ENCODE measurements at regions not wholly inside any gene's neighbourhood (a gene's known extent, or its start where the extent isn't known, plus 50 kb on each side); places are given as distances from the start of the nearest gene placed in this dataset.

DNA sequence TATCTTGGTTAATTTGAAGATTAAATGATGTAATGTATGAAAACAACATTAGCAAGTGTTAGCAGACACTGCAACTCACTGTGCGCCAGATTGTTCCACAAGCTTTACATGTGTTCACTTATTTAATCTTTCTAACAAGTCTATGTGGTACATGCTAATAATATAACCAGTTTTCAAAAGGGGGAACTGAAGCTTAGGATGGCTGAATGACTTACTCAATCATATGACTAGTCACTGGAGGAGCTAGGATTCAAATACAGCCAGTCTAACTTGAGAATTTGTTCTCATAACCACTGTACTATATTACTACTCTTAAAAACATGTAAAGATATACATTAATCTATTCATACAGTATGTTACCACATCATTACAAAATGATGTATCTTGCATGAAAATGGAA lies 60.5 kb upstream of the LRIG3 start:
- no peak for DNase-seq

- DNase-seq, result no peak
Measured at GRCh38 chr12:58978717-58979116, 58.4 kb upstream of the LRIG3 start.

DNA sequence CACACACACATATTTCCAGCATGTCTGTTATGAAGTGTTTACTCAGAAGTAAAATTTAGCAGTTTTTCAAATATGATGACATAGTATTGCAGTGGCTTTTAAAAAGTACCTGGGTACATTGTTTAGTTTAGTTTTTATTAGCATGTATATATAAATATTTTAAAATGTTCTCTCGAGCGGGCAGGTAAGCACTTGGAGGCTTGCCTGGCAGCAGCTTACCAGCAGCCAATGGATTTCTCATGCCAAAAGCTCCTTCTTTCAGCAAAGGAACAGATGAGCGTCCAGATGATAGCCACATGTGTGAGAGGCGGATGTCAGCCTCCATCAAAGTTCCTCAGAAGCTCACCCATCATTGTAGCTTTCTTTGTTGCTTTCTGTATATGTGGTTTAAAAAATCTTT lies 57.2 kb upstream of the LRIG3 start:
- DNase-seq, result no peak

DNA sequence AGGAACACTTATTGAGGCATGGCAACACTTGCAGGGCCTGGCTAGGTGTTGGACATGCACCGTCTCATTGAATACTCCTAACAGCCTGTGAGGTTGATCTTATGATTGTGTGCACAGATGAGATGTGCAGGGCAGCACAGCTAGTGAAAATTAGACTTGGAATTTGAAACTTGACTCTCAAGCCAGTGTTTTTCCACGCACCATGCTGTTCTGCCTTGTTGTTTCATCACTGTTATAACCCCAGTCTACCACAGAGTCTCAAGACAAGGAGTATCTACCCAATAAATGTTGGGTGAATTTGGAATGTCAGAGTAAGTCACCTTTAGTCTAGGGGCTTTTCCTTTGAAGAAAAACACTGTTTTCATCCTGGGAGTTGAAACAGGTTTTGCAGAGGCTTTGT lies 55.8 kb upstream of the LRIG3 start:
- no peak for DNase-seq
